ENCODE measurements at regions not wholly inside any gene's neighbourhood (a gene's known extent, or its start where the extent isn't known, plus 50 kb on each side); places are given as distances from the start of the nearest gene placed in this dataset.

DNA sequence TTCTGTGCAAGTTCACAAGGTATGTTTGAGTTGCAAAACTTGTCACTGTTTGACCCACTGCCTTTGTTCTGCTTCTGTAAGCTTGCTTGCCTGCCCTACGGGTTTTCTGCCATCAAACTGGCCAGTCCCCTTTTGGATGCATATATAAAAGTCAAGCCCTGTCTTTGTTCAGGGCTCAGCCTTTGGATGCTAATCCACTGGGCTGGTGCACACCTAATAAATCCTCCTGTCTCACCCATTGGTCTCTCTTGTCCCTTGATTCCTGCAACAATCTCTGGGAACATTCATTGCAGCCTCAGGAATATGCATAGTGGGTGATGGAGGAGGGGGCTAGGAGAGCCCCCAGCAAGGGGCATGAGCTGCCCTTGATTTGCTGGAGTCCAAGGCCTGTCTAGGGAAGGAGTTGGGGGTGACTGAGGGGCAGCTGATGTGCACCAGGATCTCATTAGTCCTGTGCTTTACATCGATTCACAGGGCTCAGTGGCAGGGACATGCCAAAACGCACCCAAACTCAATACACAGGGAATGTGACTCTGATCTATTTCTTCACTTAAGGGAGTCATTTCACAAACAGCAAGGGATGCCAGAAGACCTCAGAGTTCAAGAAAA lies 225.4 kb upstream of the NLRP1 start:
- TF ChIP-seq POLR2AphosphoS5 (IDR thresholded peaks at IDR 0.05) = no peak
- TF ChIP-seq, protein P1, sequence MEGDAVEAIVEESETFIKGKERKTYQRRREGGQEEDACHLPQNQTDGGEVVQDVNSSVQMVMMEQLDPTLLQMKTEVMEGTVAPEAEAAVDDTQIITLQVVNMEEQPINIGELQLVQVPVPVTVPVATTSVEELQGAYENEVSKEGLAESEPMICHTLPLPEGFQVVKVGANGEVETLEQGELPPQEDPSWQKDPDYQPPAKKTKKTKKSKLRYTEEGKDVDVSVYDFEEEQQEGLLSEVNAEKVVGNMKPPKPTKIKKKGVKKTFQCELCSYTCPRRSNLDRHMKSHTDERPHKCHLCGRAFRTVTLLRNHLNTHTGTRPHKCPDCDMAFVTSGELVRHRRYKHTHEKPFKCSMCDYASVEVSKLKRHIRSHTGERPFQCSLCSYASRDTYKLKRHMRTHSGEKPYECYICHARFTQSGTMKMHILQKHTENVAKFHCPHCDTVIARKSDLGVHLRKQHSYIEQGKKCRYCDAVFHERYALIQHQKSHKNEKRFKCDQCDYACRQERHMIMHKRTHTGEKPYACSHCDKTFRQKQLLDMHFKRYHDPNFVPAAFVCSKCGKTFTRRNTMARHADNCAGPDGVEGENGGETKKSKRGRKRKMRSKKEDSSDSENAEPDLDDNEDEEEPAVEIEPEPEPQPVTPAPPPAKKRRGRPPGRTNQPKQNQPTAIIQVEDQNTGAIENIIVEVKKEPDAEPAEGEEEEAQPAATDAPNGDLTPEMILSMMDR (IDR thresholded peaks at IDR 0.05) = no peak

All from esophagus muscularis mucosa (tissue), 3 donors.